HepG2 (cell line): ENCODE measurements at regions not wholly inside any gene's neighbourhood (a gene's known extent, or its start where the extent isn't known, plus 50 kb on each side); places are given as distances from the start of the nearest gene placed in this dataset.

ENCODE experiments used
- DNMT3B ChIP-seq: conservative IDR thresholded peaks from 2 replicates; pipeline ENCODE4 v1.6.1; 2016; ENCODE audit warnings: missing biosample characterization, control low read depth
- DPF2 ChIP-seq: sonication (generic); formaldehyde crosslinking; IDR thresholded peaks from 2 replicates; pipeline ENCODE4 v1.4.0; 2020; ENCODE audit warnings: mild to moderate bottlenecking, low read depth, missing genetic modification reagents, borderline replicate concordance
- FOXA3 ChIP-seq: IDR thresholded peaks from 2 replicates; pipeline ENCODE4 v1.6.1; 2016; ENCODE audit warnings: missing genetic modification reagents, missing compliant biosample characterization
- JDP2 ChIP-seq: sonication (generic); formaldehyde crosslinking; IDR thresholded peaks from 2 replicates; pipeline ENCODE4 v1.8.1; 2022; ENCODE audit warnings: missing genetic modification reagents, borderline replicate concordance
- KDM2A ChIP-seq: sonication (generic); formaldehyde crosslinking; IDR thresholded peaks from 2 replicates; pipeline ENCODE4 v1.4.0; 2020; ENCODE audit warnings: low read depth, missing genetic modification reagents, borderline replicate concordance
- KDM3A ChIP-seq: IDR thresholded peaks from 2 replicates; pipeline ENCODE4 v1.6.1; 2018; ENCODE audit warnings: low read depth, missing compliant biosample characterization
- MXI1 ChIP-seq: IDR thresholded peaks from 3 replicates; pipeline ENCODE4 v1.6.1; 2012; ENCODE audit warnings: low read depth, low read length, inconsistent platforms, borderline replicate concordance
- NCOA5 ChIP-seq: sonication (generic); formaldehyde crosslinking; IDR thresholded peaks from 2 replicates; pipeline ENCODE4 v1.4.0; 2020; ENCODE audit warnings: missing genetic modification reagents
- SP1 ChIP-seq, 2 experiments: fragments of 450-650 bp in 1 of 2; sonication (generic) in 1 of 2; formaldehyde crosslinking in 1 of 2; IDR thresholded peaks; 2 replicates each; pipeline versions ENCODE4 v1.4.0 to v1.6.1; 2016 to 2020; ENCODE audit warnings: missing genetic modification reagents in 1 of 2
- SRF ChIP-seq: IDR thresholded peaks from 2 replicates; pipeline ENCODE4 v1.6.1; 2011; ENCODE audit warnings: mild to moderate bottlenecking, low read depth, low read length, moderate library complexity
- TP53 ChIP-seq: sonication (generic); formaldehyde crosslinking; conservative IDR thresholded peaks from 2 replicates; pipeline ENCODE4 v1.4.0; 2020; ENCODE audit warnings: missing genetic modification reagents
- ZFP36L1 ChIP-seq: sonication (generic); formaldehyde crosslinking; IDR thresholded peaks from 2 replicates; pipeline ENCODE4 v1.8.0; 2022; ENCODE audit warnings: mild to moderate bottlenecking, missing genetic modification reagents, moderate library complexity
- ZNF124 ChIP-seq: sonication (generic); formaldehyde crosslinking; IDR thresholded peaks from 2 replicates; pipeline ENCODE4 v1.4.0; 2020; ENCODE audit warnings: missing genetic modification reagents
- ZNF225 ChIP-seq: sonication (generic); formaldehyde crosslinking; IDR thresholded peaks from 2 replicates; pipeline ENCODE4 v1.4.0; 2020; ENCODE audit warnings: mild to moderate bottlenecking, missing genetic modification reagents
- ZNF720 ChIP-seq: sonication (generic); formaldehyde crosslinking; IDR thresholded peaks from 2 replicates; pipeline ENCODE4 v1.4.0; 2020; ENCODE audit warnings: missing genetic modification reagents
- ZNF792 ChIP-seq: IDR thresholded peaks from 2 replicates; pipeline ENCODE4 v1.6.1; 2016
- ZNF891 ChIP-seq: sonication (generic); formaldehyde crosslinking; IDR thresholded peaks from 2 replicates; pipeline ENCODE4 v1.5.0; 2020; ENCODE audit warnings: mild to moderate bottlenecking, missing genetic modification reagents
- TF ChIP-seq, protein P1 (sequence below): sonication (generic); formaldehyde crosslinking; IDR thresholded peaks from 2 replicates; pipeline ENCODE4 v1.5.0; 2020; ENCODE audit warnings: missing genetic modification reagents
- TF ChIP-seq, protein P2 (sequence below): sonication (generic); formaldehyde crosslinking; IDR thresholded peaks from 2 replicates; pipeline ENCODE4 v1.4.0; 2020; ENCODE audit warnings: missing genetic modification reagents
- TF ChIP-seq, protein P3 (sequence below): sonication (generic); formaldehyde crosslinking; IDR thresholded peaks from 2 replicates; pipeline ENCODE4 v1.4.0; 2020; ENCODE audit warnings: mild to moderate bottlenecking, missing genetic modification reagents, borderline replicate concordance
- TF ChIP-seq, protein P4 (sequence below): sonication (generic); formaldehyde crosslinking; conservative IDR thresholded peaks from 2 replicates; pipeline ENCODE4 v1.4.0; 2020; ENCODE audit warnings: missing genetic modification reagents

DNA sequence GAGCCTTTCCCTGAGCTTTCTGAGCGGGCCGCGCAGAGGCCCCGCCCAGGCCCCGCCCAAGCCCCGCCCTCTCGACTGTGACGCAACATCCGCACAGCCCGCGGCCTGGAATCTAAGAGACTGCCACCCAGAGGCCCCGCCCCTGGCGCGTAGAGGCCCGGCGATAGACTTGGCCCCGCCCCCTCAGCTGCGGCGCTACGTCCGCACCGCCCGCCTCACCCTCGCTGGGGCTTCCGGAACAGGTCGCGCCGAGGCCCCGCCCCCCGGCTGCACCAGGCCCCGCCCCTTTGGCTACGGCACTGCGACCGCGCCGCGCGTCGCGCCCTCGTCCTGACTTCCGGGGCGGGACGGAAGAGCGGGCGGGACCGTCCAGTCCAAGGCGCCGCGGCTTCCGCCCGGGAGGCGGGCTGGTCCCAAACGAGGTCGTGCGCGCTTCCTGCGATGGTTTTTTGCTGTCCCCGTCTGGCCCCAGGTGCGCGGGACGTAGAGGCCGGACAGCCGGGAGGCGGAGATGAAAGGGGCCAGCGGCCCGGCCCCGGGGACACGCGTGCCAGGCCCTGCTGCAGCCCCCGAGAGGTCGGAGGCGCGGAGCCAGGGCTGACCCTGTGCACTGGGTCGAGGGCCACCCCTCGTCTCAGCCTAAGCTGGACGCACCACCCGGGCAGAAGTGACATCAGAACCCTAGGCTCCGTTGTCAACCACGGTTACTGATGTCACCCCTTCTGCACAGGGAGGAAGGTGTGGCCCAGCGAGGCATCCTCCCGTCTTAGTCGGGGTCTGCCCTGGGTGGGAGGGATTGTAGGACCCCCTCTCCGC is 59.0 kb upstream of the WNT7B start (continued):
- TF ChIP-seq DPF2 (CRISPR knock-in tag) = no peak
- no peak for TF ChIP-seq ZNF720 (CRISPR knock-in tag)
- peak; percentile 85 for TF ChIP-seq KDM2A (CRISPR knock-in tag)
- TF ChIP-seq ZNF891 (CRISPR knock-in tag) = peak; percentile 46; the same call in 1 of the 2 replicates
- TF ChIP-seq, protein P1, sequence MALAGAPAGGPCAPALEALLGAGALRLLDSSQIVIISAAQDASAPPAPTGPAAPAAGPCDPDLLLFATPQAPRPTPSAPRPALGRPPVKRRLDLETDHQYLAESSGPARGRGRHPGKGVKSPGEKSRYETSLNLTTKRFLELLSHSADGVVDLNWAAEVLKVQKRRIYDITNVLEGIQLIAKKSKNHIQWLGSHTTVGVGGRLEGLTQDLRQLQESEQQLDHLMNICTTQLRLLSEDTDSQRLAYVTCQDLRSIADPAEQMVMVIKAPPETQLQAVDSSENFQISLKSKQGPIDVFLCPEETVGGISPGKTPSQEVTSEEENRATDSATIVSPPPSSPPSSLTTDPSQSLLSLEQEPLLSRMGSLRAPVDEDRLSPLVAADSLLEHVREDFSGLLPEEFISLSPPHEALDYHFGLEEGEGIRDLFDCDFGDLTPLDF = peak; percentile 66; the same call in 1 of the 2 replicates
- TF ChIP-seq ZNF792 (CRISPR knock-in tag) = peak; percentile 72; the same call in 1 of the 2 replicates
- TF ChIP-seq MXI1 = peak; percentile 37; the same call in 1 of the 3 replicates
- peak; percentile 40; the same call in 1 of the 2 replicates for TF ChIP-seq KDM3A
- TF ChIP-seq, protein P2, sequence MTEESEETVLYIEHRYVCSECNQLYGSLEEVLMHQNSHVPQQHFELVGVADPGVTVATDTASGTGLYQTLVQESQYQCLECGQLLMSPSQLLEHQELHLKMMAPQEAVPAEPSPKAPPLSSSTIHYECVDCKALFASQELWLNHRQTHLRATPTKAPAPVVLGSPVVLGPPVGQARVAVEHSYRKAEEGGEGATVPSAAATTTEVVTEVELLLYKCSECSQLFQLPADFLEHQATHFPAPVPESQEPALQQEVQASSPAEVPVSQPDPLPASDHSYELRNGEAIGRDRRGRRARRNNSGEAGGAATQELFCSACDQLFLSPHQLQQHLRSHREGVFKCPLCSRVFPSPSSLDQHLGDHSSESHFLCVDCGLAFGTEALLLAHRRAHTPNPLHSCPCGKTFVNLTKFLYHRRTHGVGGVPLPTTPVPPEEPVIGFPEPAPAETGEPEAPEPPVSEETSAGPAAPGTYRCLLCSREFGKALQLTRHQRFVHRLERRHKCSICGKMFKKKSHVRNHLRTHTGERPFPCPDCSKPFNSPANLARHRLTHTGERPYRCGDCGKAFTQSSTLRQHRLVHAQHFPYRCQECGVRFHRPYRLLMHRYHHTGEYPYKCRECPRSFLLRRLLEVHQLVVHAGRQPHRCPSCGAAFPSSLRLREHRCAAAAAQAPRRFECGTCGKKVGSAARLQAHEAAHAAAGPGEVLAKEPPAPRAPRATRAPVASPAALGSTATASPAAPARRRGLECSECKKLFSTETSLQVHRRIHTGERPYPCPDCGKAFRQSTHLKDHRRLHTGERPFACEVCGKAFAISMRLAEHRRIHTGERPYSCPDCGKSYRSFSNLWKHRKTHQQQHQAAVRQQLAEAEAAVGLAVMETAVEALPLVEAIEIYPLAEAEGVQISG = peak; percentile 92
- no peak for TF ChIP-seq JDP2 (CRISPR knock-in tag)
- TF ChIP-seq SP1 (IDR thresholded peaks at IDR 0.05) = peak; percentile 6; the same call in 1 of the 2 replicates
- peak; percentile 97 for TF ChIP-seq SP1 (CRISPR knock-in tag; IDR thresholded peaks at IDR 0.05)
- TF ChIP-seq FOXA3 (CRISPR knock-in tag) = peak; percentile 28; the same call in 1 of the 2 replicates
- TF ChIP-seq ZFP36L1 (CRISPR knock-in tag) = no peak; the same call in 1 of the 2 replicates
- TF ChIP-seq ZNF225 (CRISPR knock-in tag) = no peak
- TF ChIP-seq, protein P3, sequence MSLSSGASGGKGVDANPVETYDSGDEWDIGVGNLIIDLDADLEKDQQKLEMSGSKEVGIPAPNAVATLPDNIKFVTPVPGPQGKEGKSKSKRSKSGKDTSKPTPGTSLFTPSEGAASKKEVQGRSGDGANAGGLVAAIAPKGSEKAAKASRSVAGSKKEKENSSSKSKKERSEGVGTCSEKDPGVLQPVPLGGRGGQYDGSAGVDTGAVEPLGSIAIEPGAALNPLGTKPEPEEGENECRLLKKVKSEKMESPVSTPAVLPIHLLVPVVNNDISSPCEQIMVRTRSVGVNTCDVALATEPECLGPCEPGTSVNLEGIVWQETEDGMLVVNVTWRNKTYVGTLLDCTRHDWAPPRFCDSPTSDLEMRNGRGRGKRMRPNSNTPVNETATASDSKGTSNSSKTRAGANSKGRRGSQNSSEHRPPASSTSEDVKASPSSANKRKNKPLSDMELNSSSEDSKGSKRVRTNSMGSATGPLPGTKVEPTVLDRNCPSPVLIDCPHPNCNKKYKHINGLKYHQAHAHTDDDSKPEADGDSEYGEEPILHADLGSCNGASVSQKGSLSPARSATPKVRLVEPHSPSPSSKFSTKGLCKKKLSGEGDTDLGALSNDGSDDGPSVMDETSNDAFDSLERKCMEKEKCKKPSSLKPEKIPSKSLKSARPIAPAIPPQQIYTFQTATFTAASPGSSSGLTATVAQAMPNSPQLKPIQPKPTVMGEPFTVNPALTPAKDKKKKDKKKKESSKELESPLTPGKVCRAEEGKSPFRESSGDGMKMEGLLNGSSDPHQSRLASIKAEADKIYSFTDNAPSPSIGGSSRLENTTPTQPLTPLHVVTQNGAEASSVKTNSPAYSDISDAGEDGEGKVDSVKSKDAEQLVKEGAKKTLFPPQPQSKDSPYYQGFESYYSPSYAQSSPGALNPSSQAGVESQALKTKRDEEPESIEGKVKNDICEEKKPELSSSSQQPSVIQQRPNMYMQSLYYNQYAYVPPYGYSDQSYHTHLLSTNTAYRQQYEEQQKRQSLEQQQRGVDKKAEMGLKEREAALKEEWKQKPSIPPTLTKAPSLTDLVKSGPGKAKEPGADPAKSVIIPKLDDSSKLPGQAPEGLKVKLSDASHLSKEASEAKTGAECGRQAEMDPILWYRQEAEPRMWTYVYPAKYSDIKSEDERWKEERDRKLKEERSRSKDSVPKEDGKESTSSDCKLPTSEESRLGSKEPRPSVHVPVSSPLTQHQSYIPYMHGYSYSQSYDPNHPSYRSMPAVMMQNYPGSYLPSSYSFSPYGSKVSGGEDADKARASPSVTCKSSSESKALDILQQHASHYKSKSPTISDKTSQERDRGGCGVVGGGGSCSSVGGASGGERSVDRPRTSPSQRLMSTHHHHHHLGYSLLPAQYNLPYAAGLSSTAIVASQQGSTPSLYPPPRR (CRISPR knock-in tag) = no peak
- TF ChIP-seq, protein P4, sequence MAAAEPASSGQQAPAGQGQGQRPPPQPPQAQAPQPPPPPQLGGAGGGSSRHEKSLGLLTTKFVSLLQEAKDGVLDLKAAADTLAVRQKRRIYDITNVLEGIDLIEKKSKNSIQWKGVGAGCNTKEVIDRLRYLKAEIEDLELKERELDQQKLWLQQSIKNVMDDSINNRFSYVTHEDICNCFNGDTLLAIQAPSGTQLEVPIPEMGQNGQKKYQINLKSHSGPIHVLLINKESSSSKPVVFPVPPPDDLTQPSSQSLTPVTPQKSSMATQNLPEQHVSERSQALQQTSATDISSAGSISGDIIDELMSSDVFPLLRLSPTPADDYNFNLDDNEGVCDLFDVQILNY (CRISPR knock-in tag) = 0 out of 2 replicates have a peak, but pooled peaks have one; percentile 38
- TF ChIP-seq NCOA5 (CRISPR knock-in tag) = no peak
- no peak for TF ChIP-seq DNMT3B
- TF ChIP-seq TP53 (CRISPR knock-in tag) = no peak
- TF ChIP-seq ZNF124 (CRISPR knock-in tag) = peak; percentile 23; the same call in 1 of the 2 replicates
- peak; percentile 61; the same call in 1 of the 2 replicates for TF ChIP-seq SRF
